SK-N-SH treated with all-trans-retinoic acid at 6 μM for 48 hours (cell line): ENCODE measurements at regions not wholly inside any gene's neighbourhood (a gene's known extent, or its start where the extent isn't known, plus 50 kb on each side); places are given as distances from the start of the nearest gene placed in this dataset.

Experiments used
- ARNTL ChIP-seq: fragments of 450-650 bp; formaldehyde crosslinking; IDR thresholded peaks from 2 replicates; pipeline ENCODE4 v1.5.0; 2020; ENCODE audit warnings: low read depth, mild to moderate bottlenecking, moderate library complexity, borderline replicate concordance
- ESRRG ChIP-seq: fragments of 250-450 bp; sonication (Bioruptor Pico); IDR thresholded peaks from 2 replicates; pipeline ENCODE4 v1.6.1; 2021; ENCODE audit warnings: mild to moderate bottlenecking
- GLIS3 ChIP-seq: fragments of 250-450 bp; sonication (Bioruptor Pico); IDR thresholded peaks from 2 replicates; pipeline ENCODE4 v1.5.0; 2020; ENCODE audit warnings: mild to moderate bottlenecking, moderate library complexity
- ISL1 ChIP-seq: fragments of 250-450 bp; sonication (Bioruptor Pico); IDR thresholded peaks from 2 replicates; pipeline ENCODE4 v2.1.2; 2022; ENCODE audit warnings: mild to moderate bottlenecking, moderate library complexity
- ZNF565 ChIP-seq: fragments of 450-650 bp; formaldehyde crosslinking; conservative IDR thresholded peaks from 2 replicates; pipeline ENCODE4 v1.5.0; 2020; ENCODE audit warnings: low read depth, mild to moderate bottlenecking, moderate library complexity
- ZNF8 ChIP-seq: fragments of 450-650 bp; formaldehyde crosslinking; IDR thresholded peaks from 2 replicates; pipeline ENCODE4 v1.5.0; 2020; ENCODE audit warnings: mild to moderate bottlenecking, moderate library complexity

- TF ChIP-seq ARNTL (CRISPR knock-in tag) (no peak), ZNF8 (CRISPR knock-in tag) (no peak), ESRRG (CRISPR knock-in tag) (no peak), ISL1 (no peak), ZNF565 (CRISPR knock-in tag) (no peak), GLIS3 (CRISPR knock-in tag) (no peak)
These were observed 669.4 kb downstream of the CDH11 start for GRCh38 chr16:64452446-64452845.
